GM18507 (cell line): ENCODE measurements at regions not wholly inside any gene's neighbourhood (a gene's known extent, or its start where the extent isn't known, plus 50 kb on each side); places are given as distances from the start of the nearest gene placed in this dataset.

Experiments
- DNase-seq: peaks from one replicate; pipeline ENCODE4 v3.0.0; 2011; ENCODE audit warnings: low read depth; ENCODE audit not compliant: insufficient read length; ENCODE audit errors: extremely low spot score
- FAIRE-seq: peaks from 2 replicates; lab custom pipeline; 2011; peaks lifted over from hg19 to GRCh38; lab: Jason Lieb, UNC

GRCh38 chr3:157759311-157759710, 256.1 kb upstream of the VEPH1 start:
- DNase-seq: no peak
- no peak for FAIRE-seq

- no peak for DNase-seq
- no peak for FAIRE-seq
These were observed 252.0 kb upstream of the VEPH1 start for GRCh38 chr3:157755233-157755632.

DNA sequence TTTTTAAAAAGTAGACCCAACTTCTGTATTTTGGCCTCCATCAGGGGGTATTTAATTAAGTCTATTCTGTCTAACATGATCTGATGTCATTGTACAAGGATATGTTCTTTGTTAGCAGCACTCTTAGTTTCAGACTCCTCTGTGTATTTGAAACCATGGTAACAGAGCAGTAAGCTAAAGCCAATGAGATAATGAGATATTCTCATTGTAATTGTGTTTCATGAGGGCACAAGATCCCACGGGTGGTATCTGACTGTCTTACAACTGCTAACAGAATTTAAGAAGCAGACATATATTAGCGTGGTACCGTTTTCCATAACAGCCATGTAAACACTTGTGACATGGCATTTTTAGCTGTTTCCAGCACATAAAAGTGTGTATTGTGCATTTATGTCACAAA, 251.2 kb upstream of the VEPH1 start:
- FAIRE-seq (no peak), DNase-seq (no peak)

- DNase-seq (no peak), FAIRE-seq (no peak)
These were observed 250.5 kb upstream of the VEPH1 start for GRCh38 chr3:157753787-157754136.

DNA sequence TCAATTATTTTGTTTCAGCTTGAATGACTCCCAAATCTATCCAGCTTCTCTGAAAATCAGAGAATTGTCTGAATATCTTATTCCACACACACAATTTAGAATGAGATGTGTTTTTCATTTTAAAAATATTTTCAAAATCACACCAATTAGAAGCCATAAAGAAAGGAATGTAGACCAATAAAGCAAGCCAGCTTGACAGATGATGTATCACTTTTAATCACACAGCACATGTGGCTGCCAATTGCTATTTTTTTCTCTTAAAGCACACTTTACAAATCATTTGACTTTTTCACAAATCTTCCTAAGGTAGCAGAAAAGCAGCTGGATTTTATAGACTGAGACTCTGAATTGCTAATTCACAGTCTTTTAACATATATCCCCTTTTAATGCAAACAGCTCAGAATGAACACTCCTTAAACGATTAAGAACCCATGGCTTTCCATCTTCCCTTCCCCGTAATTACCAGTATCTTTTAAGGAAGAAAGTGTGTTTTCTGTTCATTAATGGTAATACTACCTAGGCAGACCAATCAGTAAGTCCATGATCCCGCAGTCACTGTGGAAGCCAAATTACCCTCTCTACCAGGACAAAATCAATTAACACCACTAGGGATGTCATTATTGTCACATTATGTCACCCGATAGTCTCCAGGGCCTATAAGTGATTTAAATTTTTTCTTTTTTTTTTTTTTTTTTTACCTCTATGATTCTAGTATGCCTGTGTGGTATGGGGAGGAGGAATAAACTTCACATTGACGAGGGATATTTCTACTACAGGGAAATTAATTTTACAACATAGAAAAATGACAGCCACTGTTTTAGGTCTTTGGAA, 250.0 kb upstream of the VEPH1 start:
- FAIRE-seq: no peak
- DNase-seq: no peak

DNA sequence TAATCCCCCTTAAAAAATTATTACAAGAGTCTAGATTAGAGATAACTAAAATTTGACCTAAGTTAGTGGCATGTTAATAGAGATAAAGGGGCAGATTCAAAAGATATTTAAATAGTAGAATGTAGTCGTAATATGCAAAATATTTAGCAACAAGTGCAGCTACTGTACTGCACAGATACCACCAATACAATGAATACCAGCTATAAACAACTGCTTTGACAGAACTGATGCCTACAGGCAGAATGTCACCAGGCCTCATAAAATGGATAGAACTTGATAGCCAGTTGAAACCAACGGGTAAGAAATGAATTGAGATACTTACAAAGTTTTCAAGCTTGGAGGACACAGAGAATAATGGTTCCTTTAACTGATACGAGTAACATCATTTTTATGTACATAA, 249.3 kb upstream of the VEPH1 start:
- no peak for FAIRE-seq
- no peak for DNase-seq

- no peak for FAIRE-seq
These were observed 248.2 kb upstream of the VEPH1 start for GRCh38 chr3:157751386-157751785.

GRCh38 chr3:157746391-157746790, 243.2 kb upstream of the VEPH1 start:
- FAIRE-seq (no peak), DNase-seq (no peak)

More at GRCh38 chr3:157751386-157751785, 248.2 kb upstream of the VEPH1 start:
- DNase-seq: no peak

GRCh38 chr3:157741607-157742006, 238.4 kb upstream of the VEPH1 start:
- no peak for FAIRE-seq
- no peak for DNase-seq

- FAIRE-seq: no peak
- no peak for DNase-seq
These were observed 235.2 kb upstream of the VEPH1 start for GRCh38 chr3:157738441-157738840.

GRCh38 chr3:157718800-157719199, 215.6 kb upstream of the VEPH1 start:
- FAIRE-seq (no peak), DNase-seq (no peak)

GRCh38 chr3:157713101-157713500, 209.9 kb upstream of the VEPH1 start:
- DNase-seq (no peak), FAIRE-seq (no peak)

GRCh38 chr3:157705258-157705657, 202.0 kb upstream of the VEPH1 start:
- DNase-seq: no peak
- FAIRE-seq: no peak

DNA sequence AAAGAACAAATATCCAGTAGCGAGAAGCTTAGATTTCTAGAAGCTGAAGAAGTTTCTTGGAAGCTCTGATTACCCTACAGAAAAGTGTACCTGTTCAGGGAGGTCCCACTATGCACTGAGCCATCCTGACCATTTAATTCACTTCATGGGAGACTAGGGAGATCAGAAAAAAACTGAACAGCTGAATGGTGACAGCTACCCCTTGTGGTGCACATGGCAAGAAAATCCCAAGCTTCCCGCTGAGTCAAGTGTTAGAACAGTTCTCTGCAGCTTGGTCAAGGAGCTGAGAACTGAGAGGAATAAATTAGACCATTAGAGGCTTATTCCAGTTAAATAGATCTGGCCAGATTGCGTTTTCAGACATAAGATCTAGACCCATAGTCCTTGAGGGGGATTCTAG, 197.2 kb upstream of the VEPH1 start:
- FAIRE-seq: no peak

DNA sequence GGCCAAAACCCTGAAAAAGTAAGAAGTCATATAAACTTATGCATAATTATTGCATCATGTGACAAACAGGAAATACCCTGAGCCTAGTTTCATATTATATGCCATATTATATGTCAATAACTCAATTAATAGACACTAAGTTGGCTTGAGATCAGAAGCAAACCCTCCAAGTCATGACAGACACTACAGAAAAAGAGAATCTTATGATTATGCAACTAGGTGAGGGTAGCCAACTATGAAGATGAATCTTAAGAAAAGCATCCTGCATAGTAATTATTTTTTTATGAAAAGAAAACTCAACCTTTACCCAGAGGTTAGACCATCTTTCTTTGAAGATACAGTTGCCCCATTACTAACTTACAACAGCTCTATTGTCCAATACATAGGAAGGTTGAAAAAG, 192.4 kb upstream of the VEPH1 start:
- FAIRE-seq: no peak
- no peak for DNase-seq

More for the DNA sequence above, 197.2 kb upstream of the VEPH1 start:
- DNase-seq: no peak

DNA sequence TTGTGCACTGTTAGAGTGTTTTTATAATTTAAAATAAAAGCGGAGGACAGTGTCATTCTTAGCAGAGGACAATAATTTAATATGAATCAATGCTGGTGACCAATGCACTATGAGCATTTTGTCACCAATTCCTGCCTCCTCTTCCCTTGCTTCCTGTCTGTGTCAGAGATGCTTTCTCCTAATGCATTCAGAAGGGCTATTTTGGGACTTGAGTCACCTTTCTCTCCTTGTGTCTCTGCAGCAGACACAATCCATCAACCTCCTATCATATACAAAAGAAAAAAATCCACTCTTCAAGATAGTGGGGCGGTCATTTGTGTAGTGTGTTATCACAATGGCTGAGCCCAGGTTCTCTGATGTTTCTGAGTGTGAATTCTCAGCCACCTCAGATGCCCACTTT, 191.9 kb upstream of the VEPH1 start:
- FAIRE-seq: no peak
- DNase-seq: no peak

- no peak for FAIRE-seq
- no peak for DNase-seq
These were observed 190.5 kb upstream of the VEPH1 start for GRCh38 chr3:157693762-157694161.

DNA sequence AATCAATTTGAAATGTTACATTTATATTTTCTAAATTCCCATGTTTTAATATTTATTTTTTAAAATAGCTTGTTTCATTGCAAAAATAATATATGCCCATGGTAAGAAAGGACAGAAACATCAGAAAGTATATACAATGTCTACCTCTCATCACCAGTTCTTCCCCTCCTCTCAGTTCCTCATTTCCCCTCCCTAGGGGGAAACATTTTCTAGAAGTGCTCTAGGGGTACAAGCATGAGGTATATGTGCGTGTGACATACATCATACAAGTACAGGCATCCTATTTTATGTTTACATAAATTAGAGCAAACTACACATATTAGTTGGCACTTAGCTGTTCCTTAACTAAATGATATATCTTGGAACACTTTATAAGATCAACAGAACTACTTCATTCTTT, 189.3 kb upstream of the VEPH1 start:
- no peak for DNase-seq
- FAIRE-seq: no peak

GRCh38 chr3:157683668-157684067, 180.5 kb upstream of the VEPH1 start:
- DNase-seq (no peak), FAIRE-seq (no peak)

- FAIRE-seq (no peak), DNase-seq (no peak)
These were observed 168.8 kb upstream of the VEPH1 start for GRCh38 chr3:157672061-157672460.

- no peak for FAIRE-seq
- no peak for DNase-seq
These were observed 168.4 kb upstream of the VEPH1 start for GRCh38 chr3:157671656-157672055.

- DNase-seq: no peak
- no peak for FAIRE-seq
These were observed 166.2 kb upstream of the VEPH1 start for GRCh38 chr3:157669416-157669815.
